Body of pancreas (tissue), 4 donors: ENCODE measurements at regions not wholly inside any gene's neighbourhood (a gene's known extent, or its start where the extent isn't known, plus 50 kb on each side); places are given as distances from the start of the nearest gene placed in this dataset.

Source experiments
- POLR2A ChIP-seq, 3 donors: fragments of 450-650 bp; IDR thresholded peaks; one replicate each; pipeline ENCODE4 v1.6.1; 2016; ENCODE audit warnings: antibody characterized with exemption in 3 of 3, mild to moderate bottlenecking in 2 of 3
- TF ChIP-seq, protein P1 (sequence below), 7 experiments: fragments of 450-650 bp in 4 of 7; fragments of 200-600 bp in 3 of 7; sonication (generic) in 3 of 7; IDR thresholded peaks; one replicate each; pipeline ENCODE4 v1.5.1; 2016 to 2019; ENCODE audit warnings: antibody characterized with exemption in 7 of 7

DNA sequence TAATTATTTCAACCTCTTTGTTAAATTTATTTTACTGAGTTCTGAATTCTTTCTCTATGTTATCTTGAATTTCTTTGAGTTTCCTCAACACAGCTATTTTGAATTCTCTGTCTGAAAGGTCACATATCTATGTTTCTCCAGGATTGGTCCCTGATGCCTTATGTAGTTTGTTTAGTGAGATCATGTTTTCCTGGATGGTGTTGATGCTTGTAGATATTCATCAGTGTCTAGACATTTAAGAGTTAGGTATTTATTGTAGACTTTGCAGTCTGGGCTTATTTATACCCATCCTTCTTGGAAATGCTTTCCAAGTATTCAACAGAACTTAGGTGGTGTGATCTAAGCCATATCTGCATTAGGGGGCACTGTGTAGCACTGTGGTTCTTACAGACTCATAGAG, 70.2 kb upstream of the SLC27A6 start:
- TF ChIP-seq, protein P1, sequence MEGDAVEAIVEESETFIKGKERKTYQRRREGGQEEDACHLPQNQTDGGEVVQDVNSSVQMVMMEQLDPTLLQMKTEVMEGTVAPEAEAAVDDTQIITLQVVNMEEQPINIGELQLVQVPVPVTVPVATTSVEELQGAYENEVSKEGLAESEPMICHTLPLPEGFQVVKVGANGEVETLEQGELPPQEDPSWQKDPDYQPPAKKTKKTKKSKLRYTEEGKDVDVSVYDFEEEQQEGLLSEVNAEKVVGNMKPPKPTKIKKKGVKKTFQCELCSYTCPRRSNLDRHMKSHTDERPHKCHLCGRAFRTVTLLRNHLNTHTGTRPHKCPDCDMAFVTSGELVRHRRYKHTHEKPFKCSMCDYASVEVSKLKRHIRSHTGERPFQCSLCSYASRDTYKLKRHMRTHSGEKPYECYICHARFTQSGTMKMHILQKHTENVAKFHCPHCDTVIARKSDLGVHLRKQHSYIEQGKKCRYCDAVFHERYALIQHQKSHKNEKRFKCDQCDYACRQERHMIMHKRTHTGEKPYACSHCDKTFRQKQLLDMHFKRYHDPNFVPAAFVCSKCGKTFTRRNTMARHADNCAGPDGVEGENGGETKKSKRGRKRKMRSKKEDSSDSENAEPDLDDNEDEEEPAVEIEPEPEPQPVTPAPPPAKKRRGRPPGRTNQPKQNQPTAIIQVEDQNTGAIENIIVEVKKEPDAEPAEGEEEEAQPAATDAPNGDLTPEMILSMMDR (IDR thresholded peaks at IDR 0.05) = no peak
- no peak for TF ChIP-seq POLR2A (IDR thresholded peaks at IDR 0.05)
